ENCODE measurements at regions not wholly inside any gene's neighbourhood (a gene's known extent, or its start where the extent isn't known, plus 50 kb on each side); places are given as distances from the start of the nearest gene placed in this dataset.

DNA sequence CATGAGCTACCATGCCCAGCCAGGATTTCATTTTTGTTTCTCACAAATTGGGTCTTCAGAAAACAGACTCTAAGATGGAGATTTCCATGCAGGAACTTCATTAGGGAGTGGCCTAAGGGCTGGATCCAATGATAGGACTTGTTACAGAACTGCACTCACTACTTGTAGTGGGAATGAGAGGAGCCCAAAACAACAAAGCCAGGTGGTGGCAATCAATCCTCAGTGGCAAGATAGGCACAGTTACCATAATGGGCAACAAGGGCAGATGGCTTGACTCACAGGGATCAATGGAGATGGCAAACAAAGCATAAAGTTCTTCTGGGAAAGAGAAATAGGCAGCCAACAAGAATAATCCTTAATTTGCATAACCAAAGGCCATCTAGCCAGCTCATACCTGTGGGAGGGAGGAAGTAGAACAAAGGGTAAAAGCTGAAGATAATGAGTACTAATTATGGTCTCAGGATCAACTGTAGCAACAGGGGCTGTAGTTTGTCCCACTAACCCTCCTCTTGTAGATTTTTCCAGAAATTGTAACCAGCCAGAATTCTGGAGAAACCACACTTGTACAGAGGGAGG is 72.8 kb upstream of the MAPK10 start:
- TF ChIP-seq EZH2 (IDR thresholded peaks at IDR 0.05; ENCODE audit: insufficient read depth, poor library complexity, severe bottlenecking) (no peak), EZH2phosphoT487 (IDR thresholded peaks at IDR 0.05; ENCODE audit: insufficient read depth, low read depth) (no peak)
